HG03378 (cell line): ENCODE measurements at regions not wholly inside any gene's neighbourhood (a gene's known extent, or its start where the extent isn't known, plus 50 kb on each side); places are given as distances from the start of the nearest gene placed in this dataset.
"Not testable (repeated sequence)": the region's sequence is repeated elsewhere in the genome, so short reads cannot be mapped to it uniquely, and the experiment has no call there.

Source experiments
- ATAC-seq: cut with Tn5 transposase; IDR thresholded peaks from one replicate; pipeline ENCODE4 v1.9.1; 2021; ENCODE audit warnings: mild to moderate bottlenecking, moderate library complexity; ENCODE audit not compliant: unreplicated experiment

- no peak for ATAC-seq
Measured at GRCh38 chr7:14973712-14974428, 71.3 kb upstream of the DGKB start.

GRCh38 chr7:14971678-14972077, 69.1 kb upstream of the DGKB start:
- ATAC-seq, result not testable (repeated sequence)

GRCh38 chr7:14967376-14967775, 64.8 kb upstream of the DGKB start:
- ATAC-seq, result not testable (repeated sequence)

- ATAC-seq, result no peak
Measured at GRCh38 chr7:14962778-14963177, 60.2 kb upstream of the DGKB start.

GRCh38 chr7:14960721-14961120, 58.2 kb upstream of the DGKB start:
- no peak for ATAC-seq

- ATAC-seq, result no peak
Measured at GRCh38 chr7:14959339-14959738, 56.8 kb upstream of the DGKB start.

GRCh38 chr7:14954035-14954434, 51.5 kb upstream of the DGKB start:
- no peak for ATAC-seq
